Stomach (tissue), 8 donors: ENCODE measurements at regions not wholly inside any gene's neighbourhood (a gene's known extent, or its start where the extent isn't known, plus 50 kb on each side); places are given as distances from the start of the nearest gene placed in this dataset.
A peak's percentile ranks its signal among the peaks of the same experiment; 100 is the strongest.

Source experiments
- DNase-seq, 2 donors: peaks; one replicate each; pipeline versions ENCODE4 v3.0.0 to v3.0.0-alpha.2; 2013 to 2019
- H3K27ac ChIP-seq, 5 donors: fragments of 200-600 bp in 4 of 5; sonication (generic) in 4 of 5; one replicate each; pipeline ENCODE4 v1.5.1; 2013 to 2019; ENCODE audit warnings: mild to moderate bottlenecking in 1 of 5, moderate library complexity in 1 of 5
- H3K27me3 ChIP-seq, 3 donors: fragments of 200-600 bp; sonication (generic); one replicate each; pipeline ENCODE4 v1.5.1; 2017 to 2019; ENCODE audit warnings: mixed run types in 1 of 3
- H3K36me3 ChIP-seq, 4 donors: fragments of 200-600 bp; sonication (generic); 1 replicate in 3 of 4; 2 replicates in 1 of 4; pipeline ENCODE4 v1.5.1; 2016 to 2019
- H3K4me1 ChIP-seq, 4 donors: fragments of 200-600 bp; sonication (generic); one replicate each; pipeline ENCODE4 v1.5.1; 2016 to 2019
- H3K4me3 ChIP-seq, 4 donors: fragments of 200-600 bp; sonication (generic) in 3 of 4; one replicate each; pipeline ENCODE4 v1.5.1; 2016 to 2019; ENCODE audit warnings: mild to moderate bottlenecking in 1 of 4
- H3K9me3 ChIP-seq, 4 donors: fragments of 200-600 bp; sonication (generic); one replicate each; pipeline ENCODE4 v1.5.1; 2016 to 2019
- CTCF ChIP-seq, 7 experiments: fragments of 450-650 bp in 4 of 7; fragments of 200-600 bp in 3 of 7; sonication (generic) in 3 of 7; IDR thresholded peaks; one replicate each; pipeline ENCODE4 v1.5.1; 2016 to 2019; ENCODE audit warnings: antibody characterized with exemption in 7 of 7, control low read depth in 2 of 7, mild to moderate bottlenecking in 1 of 7
- EP300 ChIP-seq: sonication (generic); formaldehyde crosslinking; IDR thresholded peaks from one replicate; pipeline ENCODE4 v1.6.1; 2017; ENCODE audit warnings: antibody characterized with exemption
- POLR2A ChIP-seq, 4 donors: fragments of 450-650 bp; IDR thresholded peaks; one replicate each; pipeline ENCODE4 v1.6.1; 2016; ENCODE audit warnings: antibody characterized with exemption in 4 of 4, control low read depth in 2 of 4, mild to moderate bottlenecking in 1 of 4, moderate library complexity in 1 of 4
- POLR2AphosphoS5 ChIP-seq, 3 donors: sonication (generic); formaldehyde crosslinking; IDR thresholded peaks; one replicate each; pipeline ENCODE4 v1.6.1; 2016; ENCODE audit warnings: antibody characterized with exemption in 3 of 3
- WGBS, 5 donors: extraction: QIAGEN DNeasy Blood & Tissue Kit in 3 of 5; methylation state at CpG; one replicate each; pipeline versions ENCODE4 v1.1.5 to v1.1.7; 2013 to 2018; 5-methylcytosine and 5-hydroxymethylcytosine counted together
- intact Hi-C: fragments of 100-400 bp; cut with DNase I; formaldehyde crosslinking; loops from one replicate; pipeline ENCODE4 v1.15.1; 2023; ENCODE audit warnings: low total_unique reads
- donor health status: healthy with polysubstance abuse.
- donor health status: Bipolar disorder and iron deficiency.
- donor health status: healthy.

- H3K4me3 ChIP-seq = no peak overlapping the region
- H3K4me1 ChIP-seq = no peaks in the 10 kb centered on the region
- TF ChIP-seq EP300 (no peak), POLR2AphosphoS5 (IDR thresholded peaks at IDR 0.05) (no peak), POLR2A (IDR thresholded peaks at IDR 0.05) (no peak), CTCF (IDR thresholded peaks at IDR 0.05) (no peak)
- DNase-seq = no peak
- intact Hi-C loops = no loop called here
- H3K9me3 ChIP-seq = no peaks in the 10 kb centered on the region
- WGBS, 5 donors = 86 to 95% (median 94%) methylated on average over 2 of the region's 2 CpGs
- no peaks in the 10 kb centered on the region for H3K27me3 ChIP-seq
- H3K27ac ChIP-seq = no peak overlapping the region
- H3K36me3 ChIP-seq = no peaks in the 10 kb centered on the region
Observed at GRCh38 chr9:79952401-79952800, 380.6 kb downstream of the TLE4 start.

- no peak for TF ChIP-seq EP300
- no peak for TF ChIP-seq POLR2A (IDR thresholded peaks at IDR 0.05)
- TF ChIP-seq POLR2AphosphoS5 (IDR thresholded peaks at IDR 0.05) = no peak
- no peak for TF ChIP-seq CTCF (IDR thresholded peaks at IDR 0.05)
- intact Hi-C loops = no loop called here
- DNase-seq = peak; percentile 51 to 55
- no peaks in the 10 kb centered on the region for H3K9me3 ChIP-seq
- H3K27ac ChIP-seq = no peak overlapping the region
- H3K4me1 ChIP-seq = peaks cover 0 to 22% (median 5%) of the 10 kb centered on the region in 4 donors
- no peaks in the 10 kb centered on the region for H3K36me3 ChIP-seq
- no peak overlapping the region for H3K4me3 ChIP-seq
- WGBS, 5 donors = 30 to 44% (median 35%) methylated on average over 2 of the region's 2 CpGs
- H3K27me3 ChIP-seq = no peaks in the 10 kb centered on the region
Observed at GRCh38 chr9:79946712-79947111, 374.9 kb downstream of the TLE4 start.

- H3K27ac ChIP-seq = no peak overlapping the region
- intact Hi-C loops = no loop called here
- no peaks in the 10 kb centered on the region for H3K9me3 ChIP-seq
- H3K4me3 ChIP-seq = no peak overlapping the region
- no peaks in the 10 kb centered on the region for H3K27me3 ChIP-seq
- no peak for TF ChIP-seq CTCF (IDR thresholded peaks at IDR 0.05)
- TF ChIP-seq POLR2A (IDR thresholded peaks at IDR 0.05) = no peak
- no peak for TF ChIP-seq EP300
- no peak for TF ChIP-seq POLR2AphosphoS5 (IDR thresholded peaks at IDR 0.05)
- no peak for DNase-seq
- no peaks in the 10 kb centered on the region for H3K36me3 ChIP-seq
- peaks cover 0 to 22% (median 5%) of the 10 kb centered on the region in 4 donors for H3K4me1 ChIP-seq
Observed at GRCh38 chr9:79945495-79945894, 373.7 kb downstream of the TLE4 start.

- H3K36me3 ChIP-seq = no peaks in the 10 kb centered on the region
- TF ChIP-seq POLR2A (IDR thresholded peaks at IDR 0.05) (no peak), CTCF (IDR thresholded peaks at IDR 0.05) (no peak), POLR2AphosphoS5 (IDR thresholded peaks at IDR 0.05) (no peak), EP300 (no peak)
- WGBS, 5 donors = 53 to 73% (median 58%) methylated on average over 1 of the region's 1 CpG
Observed at GRCh38 chr9:79945016-79945415, 373.3 kb downstream of the TLE4 start.

More at GRCh38 chr9:79945016-79945415, 373.3 kb downstream of the TLE4 start:
- Histone ChIP-seq H3K9me3 (no peaks in the 10 kb centered on the region), H3K27me3 (no peaks in the 10 kb centered on the region), H3K4me1 (peaks cover 0 to 24% (median 5%) of the 10 kb centered on the region in 4 donors), H3K4me3 (no peak overlapping the region), H3K27ac (no peak overlapping the region)
- intact Hi-C loops = no loop called here
- DNase-seq = no peak
